ENCODE measurements at regions not wholly inside any gene's neighbourhood (a gene's known extent, or its start where the extent isn't known, plus 50 kb on each side); places are given as distances from the start of the nearest gene placed in this dataset.

- TF ChIP-seq CTCF (CRISPR knock-in tag; IDR thresholded peaks at IDR 0.05), result no peak
- TF ChIP-seq ATF1 (CRISPR knock-in tag; IDR thresholded peaks at IDR 0.05), result no peak
- no peak for TF ChIP-seq POLR2A (IDR thresholded peaks at IDR 0.05; ENCODE audit: insufficient read depth in 1 of 2, low read depth in 2 of 2, low read length in 2 of 2)
Observed at GRCh38 chr14:40911141-40911540, 695.5 kb upstream of the LRFN5 start.

All from HepG2 (cell line).